ENCODE measurements at regions not wholly inside any gene's neighbourhood (a gene's known extent, or its start where the extent isn't known, plus 50 kb on each side); places are given as distances from the start of the nearest gene placed in this dataset.

- intact Hi-C loops (cut with micrococcal nuclease): no loop called here
- POLR2A ChIA-PET: no interaction called here
- H3K27ac Mint-ChIP-seq: no peak overlapping the region
These were observed 407.6 kb downstream of the BCAT1 start for GRCh38 chr12:24541193-24541871.

GRCh38 chr12:24539646-24540045 is 409.3 kb downstream of the BCAT1 start:
- Mint-ChIP-seq H3K27ac (no peak overlapping the region), H3K27me3 (peaks cover 1% of the 10 kb centered on the region), H3K9me3 (no peaks in the 10 kb centered on the region), H3K36me3 (ENCODE audit: low read depth) (no peaks in the 10 kb centered on the region), H3K4me3 (no peak overlapping the region), H3K4me1 (ENCODE audit: low read depth) (no peaks in the 10 kb centered on the region)
- intact Hi-C loops (cut with micrococcal nuclease): no loop called here
- DNase-seq (no peak), ATAC-seq (no peak)
- POLR2A ChIA-PET: no interaction called here
- CTCF ChIA-PET: no interaction called here
- TF ChIP-seq CTCF (IDR thresholded peaks at IDR 0.05): no peak

More at GRCh38 chr12:24541193-24541871, 407.6 kb downstream of the BCAT1 start:
- Mint-ChIP-seq H3K27me3 (peaks cover 1% of the 10 kb centered on the region), H3K36me3 (ENCODE audit: low read depth) (no peaks in the 10 kb centered on the region), H3K4me3 (no peak overlapping the region), H3K9me3 (no peaks in the 10 kb centered on the region), H3K4me1 (ENCODE audit: low read depth) (no peaks in the 10 kb centered on the region)
- no peak for DNase-seq
- CTCF ChIA-PET: no interaction called here
- no peak for ATAC-seq
- TF ChIP-seq CTCF (IDR thresholded peaks at IDR 0.05): no peak

- POLR2A ChIA-PET: no interaction called here
- CTCF ChIA-PET: interaction anchor here (0.5 kb wide), 1 partner anchor 1278 kb away, joined by 3 read pairs; no protein-coding TSS in a partner anchor
These were observed 411.6 kb downstream of the BCAT1 start for GRCh38 chr12:24537083-24537860.

GRCh38 chr12:24535334-24536069 is 413.4 kb downstream of the BCAT1 start:
- Mint-ChIP-seq H3K36me3 (ENCODE audit: low read depth) (no peaks in the 10 kb centered on the region), H3K9me3 (no peaks in the 10 kb centered on the region), H3K27ac (no peak overlapping the region), H3K4me3 (no peak overlapping the region), H3K27me3 (no peaks in the 10 kb centered on the region), H3K4me1 (ENCODE audit: low read depth) (no peaks in the 10 kb centered on the region)
- no peak for DNase-seq
- ChIA-PET CTCF (no interaction called here), POLR2A (no interaction called here)
- intact Hi-C loops (cut with micrococcal nuclease): no loop called here
- no peak for ATAC-seq
- TF ChIP-seq CTCF (IDR thresholded peaks at IDR 0.05): no peak

More at GRCh38 chr12:24537083-24537860, 411.6 kb downstream of the BCAT1 start:
- H3K36me3 Mint-ChIP-seq (ENCODE audit: low read depth): no peaks in the 10 kb centered on the region
- no peaks in the 10 kb centered on the region for H3K9me3 Mint-ChIP-seq
- ATAC-seq (no peak), DNase-seq (no peak)
- H3K27ac Mint-ChIP-seq: no peak overlapping the region
- no peak overlapping the region for H3K4me3 Mint-ChIP-seq
- no peaks in the 10 kb centered on the region for H3K4me1 Mint-ChIP-seq (ENCODE audit: low read depth)
- intact Hi-C loops (cut with micrococcal nuclease): no loop called here
- peaks cover 1% of the 10 kb centered on the region for H3K27me3 Mint-ChIP-seq
- no peak for TF ChIP-seq CTCF (IDR thresholded peaks at IDR 0.05)

DNA sequence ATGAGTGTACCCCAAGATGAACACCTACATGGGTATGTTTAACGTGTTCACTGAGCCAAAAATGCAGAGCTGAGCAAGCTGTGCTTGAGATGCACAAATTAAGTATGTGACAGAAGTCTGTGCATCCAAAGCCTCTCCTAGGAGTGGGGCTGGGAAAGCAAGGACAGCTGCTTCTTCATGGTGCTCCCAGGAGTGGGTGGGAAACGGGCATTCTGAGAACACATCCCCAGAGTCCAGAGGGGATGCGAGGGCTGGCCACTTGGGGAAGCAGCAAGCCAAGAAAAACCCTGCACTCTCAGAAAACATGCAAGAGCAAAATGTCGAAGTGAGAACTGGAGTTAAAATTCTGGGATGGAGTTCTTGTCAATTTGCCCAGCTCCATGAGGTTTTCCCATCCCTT is 414.3 kb downstream of the BCAT1 start:
- no peaks in the 10 kb centered on the region for H3K36me3 Mint-ChIP-seq (ENCODE audit: low read depth)

More for the DNA sequence above, 414.3 kb downstream of the BCAT1 start:
- POLR2A ChIA-PET: no interaction called here
- Mint-ChIP-seq H3K27me3 (no peaks in the 10 kb centered on the region), H3K27ac (no peak overlapping the region), H3K4me3 (no peak overlapping the region), H3K4me1 (ENCODE audit: low read depth) (no peaks in the 10 kb centered on the region), H3K9me3 (no peaks in the 10 kb centered on the region)
- TF ChIP-seq CTCF (IDR thresholded peaks at IDR 0.05): no peak
- no peak for ATAC-seq
- CTCF ChIA-PET: no interaction called here
- no peak for DNase-seq
- intact Hi-C loops (cut with micrococcal nuclease): no loop called here
